GM21825 (cell line): ENCODE measurements at regions not wholly inside any gene's neighbourhood (a gene's known extent, or its start where the extent isn't known, plus 50 kb on each side); places are given as distances from the start of the nearest gene placed in this dataset.

Experiments used
- ATAC-seq: cut with Tn5 transposase; IDR thresholded peaks from one replicate; pipeline ENCODE4 v1.9.1; 2021; ENCODE audit warnings: mild to moderate bottlenecking, moderate library complexity; ENCODE audit not compliant: unreplicated experiment

GRCh38 chr13:24075137-24075975 lies 85.2 kb upstream of the SPATA13 start:
- no peak for ATAC-seq

GRCh38 chr13:24076109-24076508 lies 84.4 kb upstream of the SPATA13 start:
- no peak for ATAC-seq

- no peak for ATAC-seq
Measured at GRCh38 chr13:24076636-24077035, 83.9 kb upstream of the SPATA13 start.

- no peak for ATAC-seq
Measured at GRCh38 chr13:24080134-24080533, 80.4 kb upstream of the SPATA13 start.

GRCh38 chr13:24081387-24081786 lies 79.1 kb upstream of the SPATA13 start:
- ATAC-seq, result no peak

GRCh38 chr13:24083141-24083540 lies 77.4 kb upstream of the SPATA13 start:
- ATAC-seq, result no peak

- ATAC-seq, result no peak
Measured at GRCh38 chr13:24083722-24084421, 76.6 kb upstream of the SPATA13 start.

- no peak for ATAC-seq
Measured at GRCh38 chr13:24085662-24086061, 74.9 kb upstream of the SPATA13 start.

- ATAC-seq, result no peak
Measured at GRCh38 chr13:24086642-24087041, 73.9 kb upstream of the SPATA13 start.

GRCh38 chr13:24087605-24088225 lies 72.8 kb upstream of the SPATA13 start:
- ATAC-seq, result no peak

GRCh38 chr13:24090049-24090448 lies 70.5 kb upstream of the SPATA13 start:
- ATAC-seq, result no peak

- ATAC-seq, result no peak
Measured at GRCh38 chr13:24091080-24091479, 69.4 kb upstream of the SPATA13 start.

- no peak for ATAC-seq
Measured at GRCh38 chr13:24092108-24092507, 68.4 kb upstream of the SPATA13 start.

- no peak for ATAC-seq
Measured at GRCh38 chr13:24093047-24093446, 67.5 kb upstream of the SPATA13 start.

- ATAC-seq, result no peak
Measured at GRCh38 chr13:24096659-24097058, 63.9 kb upstream of the SPATA13 start.

- no peak for ATAC-seq
Measured at GRCh38 chr13:24097064-24097463, 63.5 kb upstream of the SPATA13 start.

GRCh38 chr13:24097667-24098066 lies 62.9 kb upstream of the SPATA13 start:
- ATAC-seq, result no peak

- no peak for ATAC-seq
Measured at GRCh38 chr13:24099490-24099889, 61.0 kb upstream of the SPATA13 start.

GRCh38 chr13:24100188-24100587 lies 60.3 kb upstream of the SPATA13 start:
- no peak for ATAC-seq

GRCh38 chr13:24103782-24104372 lies 56.6 kb upstream of the SPATA13 start:
- no peak for ATAC-seq

- ATAC-seq, result no peak
Measured at GRCh38 chr13:24104723-24105122, 55.8 kb upstream of the SPATA13 start.
